Stimulated activated CD4-positive, alpha-beta T cell treated with anti-CD3 and anti-CD28 coated beads, Interleukin-4, amount 100 ng/mL, for 1 hour (primary cell): ENCODE measurements at regions not wholly inside any gene's neighbourhood (a gene's known extent, or its start where the extent isn't known, plus 50 kb on each side); places are given as distances from the start of the nearest gene placed in this dataset.

Source experiments
- DNase-seq: peaks from one replicate; pipeline ENCODE4 v3.0.0-alpha.2; 2020

- DNase-seq = no peak
Measured at GRCh38 chr18:76594966-76595365, 99.9 kb upstream of the ZNF516 start.

- no peak for DNase-seq
Measured at GRCh38 chr18:76593843-76594242, 98.8 kb upstream of the ZNF516 start.

GRCh38 chr18:76592981-76593381, 97.9 kb upstream of the ZNF516 start:
- no peak for DNase-seq

- DNase-seq = no peak
Measured at GRCh38 chr18:76592096-76592495, 97.1 kb upstream of the ZNF516 start.

GRCh38 chr18:76589866-76590265, 94.8 kb upstream of the ZNF516 start:
- no peak for DNase-seq

- no peak for DNase-seq
Measured at GRCh38 chr18:76589316-76589715, 94.3 kb upstream of the ZNF516 start.

GRCh38 chr18:76588601-76589226, 93.7 kb upstream of the ZNF516 start:
- no peak for DNase-seq

GRCh38 chr18:76587879-76588271, 92.8 kb upstream of the ZNF516 start:
- DNase-seq = no peak

GRCh38 chr18:76587147-76587878, 92.3 kb upstream of the ZNF516 start:
- no peak for DNase-seq

GRCh38 chr18:76584414-76585310, 89.6 kb upstream of the ZNF516 start:
- no peak for DNase-seq

- no peak for DNase-seq
Measured at GRCh38 chr18:76581261-76581660, 86.2 kb upstream of the ZNF516 start.

GRCh38 chr18:76580288-76580962, 85.4 kb upstream of the ZNF516 start:
- no peak for DNase-seq

GRCh38 chr18:76579301-76579695, 84.3 kb upstream of the ZNF516 start:
- no peak for DNase-seq

GRCh38 chr18:76578571-76579300, 83.7 kb upstream of the ZNF516 start:
- DNase-seq = no peak

- no peak for DNase-seq
Measured at GRCh38 chr18:76573325-76574025, 78.4 kb upstream of the ZNF516 start.

GRCh38 chr18:76572518-76573247, 77.6 kb upstream of the ZNF516 start:
- DNase-seq = no peak

GRCh38 chr18:76571689-76572088, 76.6 kb upstream of the ZNF516 start:
- DNase-seq = no peak

GRCh38 chr18:76570856-76571255, 75.8 kb upstream of the ZNF516 start:
- DNase-seq = no peak

GRCh38 chr18:76569644-76570419, 74.8 kb upstream of the ZNF516 start:
- DNase-seq = no peak

GRCh38 chr18:76568731-76569130, 73.7 kb upstream of the ZNF516 start:
- no peak for DNase-seq
